Activated CD4-positive, alpha-beta memory T cell treated with anti-CD3 and anti-CD28 coated beads, Interleukin-2, amount 10 ng/mL, durations not matched to agents 7 days and 5 days (primary cell): ENCODE measurements at regions not wholly inside any gene's neighbourhood (a gene's known extent, or its start where the extent isn't known, plus 50 kb on each side); places are given as distances from the start of the nearest gene placed in this dataset.

Experiments
- CTCF ChIA-PET: fragments of 350-600 bp; sonication (Branson Sonifier 250); formaldehyde crosslinking; loops from one replicate; lab custom pipeline; 2021; ENCODE audit warnings: antibody characterized with exemption, inconsistent platforms; lab: Charles Lee
- POLR2A ChIA-PET: fragments of 350-600 bp; sonication (Branson Sonifier 250); formaldehyde crosslinking; loops from one replicate; lab custom pipeline; 2021; ENCODE audit warnings: antibody characterized with exemption; lab: Charles Lee
- DNase-seq: peaks from one replicate; pipeline ENCODE4 v3.0.0-alpha.2; 2020
- H3K27ac Mint-ChIP-seq: one replicate; pipeline ENCODE4 v1.8.0; 2021; ENCODE audit warnings: mild to moderate bottlenecking, mixed read lengths
- H3K27me3 Mint-ChIP-seq: one replicate; pipeline ENCODE4 v1.8.0; 2021; ENCODE audit warnings: mixed read lengths
- H3K36me3 Mint-ChIP-seq: one replicate; pipeline ENCODE4 v1.8.0; 2021; ENCODE audit warnings: low read depth, mixed read lengths
- H3K4me1 Mint-ChIP-seq: one replicate; pipeline ENCODE4 v1.8.0; 2021; ENCODE audit warnings: mixed read lengths
- H3K4me3 Mint-ChIP-seq: one replicate; pipeline ENCODE4 v1.8.0; 2021; ENCODE audit warnings: mild to moderate bottlenecking, mixed read lengths
- H3K9me3 Mint-ChIP-seq: one replicate; pipeline ENCODE4 v1.8.0; 2021; ENCODE audit warnings: mixed read lengths

DNA sequence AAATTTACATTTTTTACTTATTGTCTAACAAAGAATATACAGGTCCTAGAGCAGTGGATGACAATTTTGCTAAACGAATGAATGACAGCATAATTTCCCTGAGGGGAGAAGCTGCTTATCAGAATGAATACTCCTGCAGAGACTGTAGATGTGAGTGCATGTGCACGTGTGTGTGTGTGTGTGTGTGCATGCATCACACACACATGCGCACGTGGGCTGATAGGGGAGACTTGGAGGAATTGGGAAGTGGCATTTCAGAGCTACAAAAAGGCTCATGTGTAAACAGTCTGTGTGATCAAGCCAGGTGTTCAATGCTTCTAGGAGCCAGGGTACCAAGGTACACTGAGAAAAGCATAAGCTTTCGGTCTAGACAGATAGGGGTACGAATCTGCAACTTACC lies 93.5 kb upstream of the SASH1 start:
- CTCF ChIA-PET, result no interaction called here
- peaks cover 16% of the 10 kb centered on the region for H3K27me3 Mint-ChIP-seq
- H3K4me3 Mint-ChIP-seq, result no peak overlapping the region
- POLR2A ChIA-PET, result no interaction called here
- H3K9me3 Mint-ChIP-seq, result no peaks in the 10 kb centered on the region
- no peak for DNase-seq
- no peak overlapping the region for H3K27ac Mint-ChIP-seq
- no peaks in the 10 kb centered on the region for H3K4me1 Mint-ChIP-seq
- no peaks in the 10 kb centered on the region for H3K36me3 Mint-ChIP-seq

DNA sequence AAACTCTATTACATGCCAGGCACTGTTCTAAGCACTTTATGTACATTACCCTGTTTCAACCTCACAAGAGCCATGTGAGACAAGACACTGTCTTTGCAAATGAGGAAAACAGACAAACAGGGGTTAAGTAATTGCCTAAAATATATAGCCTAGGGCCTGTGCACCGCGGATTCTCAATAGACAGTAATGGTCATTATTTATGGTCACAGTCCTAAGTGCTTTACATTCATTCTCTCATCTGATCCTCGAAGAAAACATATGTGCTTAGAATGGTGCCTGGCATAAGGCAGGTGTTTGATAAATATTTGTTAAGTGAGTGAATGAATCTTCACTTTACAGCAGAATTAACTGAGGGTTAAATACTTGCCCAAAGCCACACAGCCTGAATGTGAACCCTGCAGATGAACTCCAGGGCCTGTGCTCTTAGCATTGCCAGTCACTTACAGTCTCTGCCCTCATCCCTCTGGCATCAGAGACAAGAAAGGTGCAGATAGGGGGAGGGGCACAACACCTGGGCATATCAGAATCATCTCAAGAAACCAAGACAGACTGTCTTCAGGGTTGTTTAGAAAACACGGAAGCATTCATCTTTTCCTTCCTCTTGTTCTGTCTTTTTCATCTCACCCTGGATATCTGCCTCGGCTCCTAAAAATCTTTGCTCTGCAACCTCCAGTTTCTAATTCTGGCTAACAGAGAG lies 92.8 kb upstream of the SASH1 start:
- no peaks in the 10 kb centered on the region for H3K9me3 Mint-ChIP-seq
- no peak overlapping the region for H3K27ac Mint-ChIP-seq
- H3K36me3 Mint-ChIP-seq, result no peaks in the 10 kb centered on the region
- H3K4me3 Mint-ChIP-seq, result no peak overlapping the region
- CTCF ChIA-PET, result no interaction called here
- H3K27me3 Mint-ChIP-seq, result peaks cover 18% of the 10 kb centered on the region
- no peak for DNase-seq
- POLR2A ChIA-PET, result no interaction called here
- no peaks in the 10 kb centered on the region for H3K4me1 Mint-ChIP-seq

DNA sequence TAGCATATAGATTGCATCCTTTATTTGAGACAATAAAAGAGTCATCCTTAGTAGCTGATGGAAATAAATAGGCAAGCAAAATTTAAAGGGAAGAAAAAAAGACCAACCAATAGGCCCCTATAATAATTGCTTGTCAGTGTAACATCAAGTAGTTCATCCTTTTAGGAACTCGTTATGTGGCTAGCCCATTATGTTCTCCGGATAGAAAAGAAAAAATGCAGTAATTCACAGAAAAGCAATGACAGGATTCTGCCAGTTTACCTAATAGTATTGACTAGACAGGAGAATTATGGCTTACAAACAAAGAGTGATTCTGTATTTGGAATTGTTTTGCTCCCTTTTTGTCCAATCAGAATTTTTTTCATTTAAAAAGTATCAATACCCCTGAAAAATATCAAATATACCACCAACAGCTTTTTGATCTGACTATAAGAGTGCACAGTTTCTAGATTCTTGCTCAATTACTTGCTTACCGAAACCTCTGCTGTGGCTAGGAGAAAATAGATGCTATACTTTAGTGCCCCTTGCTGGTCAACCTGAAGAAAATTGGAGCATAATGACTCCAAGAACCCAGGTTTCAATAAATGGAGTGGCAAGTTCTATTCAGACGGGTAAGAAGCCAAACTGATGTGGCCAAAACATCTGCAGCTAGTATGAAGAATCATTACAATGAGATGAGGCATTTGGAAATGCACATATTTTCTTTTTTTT lies 91.5 kb upstream of the SASH1 start:
- CTCF ChIA-PET, result interaction anchor here (0.7 to 1.2 kb wide), 2 partner anchors 74 to 79 kb away, joined by 3 to 4 read pairs; no protein-coding TSS in a partner anchor
- Mint-ChIP-seq H3K27me3 (peaks cover 9% of the 10 kb centered on the region), H3K27ac (no peak overlapping the region), H3K4me3 (no peak overlapping the region), H3K4me1 (no peaks in the 10 kb centered on the region), H3K9me3 (no peaks in the 10 kb centered on the region), H3K36me3 (no peaks in the 10 kb centered on the region)
- POLR2A ChIA-PET, result no interaction called here
- no peak for DNase-seq

DNA sequence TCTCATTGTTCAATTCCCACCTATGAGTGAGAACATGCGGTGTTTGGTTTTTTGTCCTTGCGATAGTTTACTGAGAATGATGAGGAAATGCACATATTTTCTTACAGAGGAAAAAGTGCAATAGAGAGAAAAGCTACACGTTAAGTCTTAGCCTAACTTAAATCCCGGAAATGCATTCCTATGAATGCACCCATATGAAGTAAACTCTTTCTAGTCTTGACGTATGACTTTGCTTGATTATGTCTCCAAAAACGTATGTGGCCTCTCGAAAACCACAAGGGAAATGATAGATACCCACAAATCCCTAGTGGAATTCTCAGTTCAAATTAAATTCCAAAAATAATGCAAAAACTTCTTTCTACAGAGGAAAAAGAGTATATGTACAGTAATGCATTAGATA lies 90.7 kb upstream of the SASH1 start:
- H3K4me3 Mint-ChIP-seq, result no peak overlapping the region
- CTCF ChIA-PET, result no interaction called here
- no peaks in the 10 kb centered on the region for H3K36me3 Mint-ChIP-seq
- H3K27me3 Mint-ChIP-seq, result peaks cover 5% of the 10 kb centered on the region
- DNase-seq, result no peak
- H3K4me1 Mint-ChIP-seq, result no peaks in the 10 kb centered on the region
- H3K27ac Mint-ChIP-seq, result no peak overlapping the region
- POLR2A ChIA-PET, result no interaction called here
- H3K9me3 Mint-ChIP-seq, result no peaks in the 10 kb centered on the region

DNA sequence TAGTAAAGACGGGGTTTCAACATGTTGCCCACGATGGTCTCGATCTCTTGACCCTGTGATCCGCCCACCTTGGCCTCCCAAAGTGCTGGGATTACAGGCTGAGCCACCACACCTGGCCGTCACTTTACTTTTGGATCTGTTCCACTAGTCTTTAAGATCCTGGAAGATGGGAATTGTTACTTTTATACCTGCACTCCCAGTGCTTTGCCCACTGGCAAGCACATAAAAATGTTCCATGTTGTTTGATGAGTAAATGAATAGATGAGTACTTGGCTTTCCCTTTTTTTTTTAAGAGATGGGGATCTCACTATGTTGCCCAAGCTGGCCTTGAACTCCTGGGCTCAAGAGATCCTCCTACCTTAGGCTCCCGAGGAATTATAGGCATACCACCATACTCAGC lies 84.8 kb upstream of the SASH1 start:
- ChIA-PET POLR2A (no interaction called here), CTCF (no interaction called here)
- DNase-seq, result no peak
- Mint-ChIP-seq H3K4me3 (no peak overlapping the region), H3K27ac (no peak overlapping the region), H3K27me3 (peaks cover 6% of the 10 kb centered on the region), H3K9me3 (no peaks in the 10 kb centered on the region), H3K36me3 (no peaks in the 10 kb centered on the region), H3K4me1 (no peaks in the 10 kb centered on the region)

DNA sequence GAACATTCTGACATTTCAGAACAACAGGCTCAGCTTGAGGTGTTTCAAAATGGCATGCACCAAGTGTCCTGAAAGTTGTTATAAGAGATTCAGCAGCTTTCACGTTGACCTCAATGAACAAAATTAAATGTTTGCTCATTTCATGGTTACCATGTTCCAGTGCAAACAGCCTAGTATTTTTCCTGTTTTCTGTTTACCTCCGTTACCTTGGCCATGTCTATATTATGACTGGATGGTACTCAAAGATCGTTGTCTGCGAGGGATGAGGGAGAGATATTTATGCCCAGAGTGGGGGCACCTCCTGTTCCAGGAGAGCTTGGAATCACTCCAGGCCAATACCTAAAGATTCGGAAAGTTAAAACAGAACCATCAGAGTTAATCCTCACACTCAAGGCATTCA lies 83.8 kb upstream of the SASH1 start:
- POLR2A ChIA-PET, result no interaction called here
- H3K27ac Mint-ChIP-seq, result no peak overlapping the region
- no peaks in the 10 kb centered on the region for H3K9me3 Mint-ChIP-seq
- no peak overlapping the region for H3K4me3 Mint-ChIP-seq
- H3K27me3 Mint-ChIP-seq, result peaks cover 9% of the 10 kb centered on the region
- no peak for DNase-seq
- H3K4me1 Mint-ChIP-seq, result no peaks in the 10 kb centered on the region
- CTCF ChIA-PET, result no interaction called here
- no peaks in the 10 kb centered on the region for H3K36me3 Mint-ChIP-seq

DNA sequence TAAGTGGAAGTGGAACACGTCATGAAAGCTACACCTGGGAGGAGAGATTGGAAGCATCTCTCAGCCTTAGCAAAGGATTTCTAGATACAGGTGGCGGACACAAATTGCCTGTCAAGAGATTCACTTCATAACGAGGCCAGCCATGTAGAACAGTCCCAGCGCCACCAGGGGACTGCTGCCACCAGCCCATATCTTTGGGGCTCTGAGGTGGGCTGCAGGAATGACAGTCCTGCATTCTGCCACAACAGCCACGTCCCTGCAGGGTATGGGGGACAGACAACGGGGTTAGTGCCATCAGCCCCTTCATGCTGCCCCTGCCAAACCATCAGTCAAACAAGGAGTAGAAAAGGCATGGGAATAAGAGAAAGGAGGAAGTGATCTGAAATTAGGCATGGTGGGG lies 81.2 kb upstream of the SASH1 start:
- ChIA-PET CTCF (no interaction called here), POLR2A (no interaction called here)
- peaks cover 10% of the 10 kb centered on the region for H3K27me3 Mint-ChIP-seq
- H3K9me3 Mint-ChIP-seq, result no peaks in the 10 kb centered on the region
- H3K27ac Mint-ChIP-seq, result no peak overlapping the region
- no peak for DNase-seq
- no peaks in the 10 kb centered on the region for H3K4me1 Mint-ChIP-seq
- H3K4me3 Mint-ChIP-seq, result no peak overlapping the region
- no peaks in the 10 kb centered on the region for H3K36me3 Mint-ChIP-seq

DNA sequence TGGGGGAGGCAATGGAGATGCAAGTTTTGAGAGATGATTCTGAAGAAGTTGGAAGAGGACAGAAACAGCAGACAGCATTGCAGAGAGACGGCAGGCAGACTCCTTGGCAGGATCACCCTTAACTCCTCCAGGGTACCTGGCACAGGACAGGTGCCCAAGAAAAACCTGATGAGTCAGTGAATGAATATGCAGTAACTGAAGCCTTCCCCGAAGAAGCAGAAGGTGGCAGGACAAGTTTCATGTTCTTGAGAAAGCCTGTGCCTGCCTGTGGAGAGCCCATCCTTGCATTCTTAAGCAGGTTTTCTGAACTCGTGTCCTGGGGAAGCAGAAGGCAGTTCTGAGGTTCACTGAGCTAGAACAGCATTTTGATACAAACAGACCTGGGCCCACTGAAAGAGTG lies 79.6 kb upstream of the SASH1 start:
- no peak for DNase-seq
- ChIA-PET CTCF (no interaction called here), POLR2A (no interaction called here)
- peaks cover 10% of the 10 kb centered on the region for H3K27me3 Mint-ChIP-seq
- H3K4me1 Mint-ChIP-seq, result no peaks in the 10 kb centered on the region
- no peaks in the 10 kb centered on the region for H3K9me3 Mint-ChIP-seq
- no peaks in the 10 kb centered on the region for H3K36me3 Mint-ChIP-seq
- no peak overlapping the region for H3K27ac Mint-ChIP-seq
- H3K4me3 Mint-ChIP-seq, result no peak overlapping the region

DNA sequence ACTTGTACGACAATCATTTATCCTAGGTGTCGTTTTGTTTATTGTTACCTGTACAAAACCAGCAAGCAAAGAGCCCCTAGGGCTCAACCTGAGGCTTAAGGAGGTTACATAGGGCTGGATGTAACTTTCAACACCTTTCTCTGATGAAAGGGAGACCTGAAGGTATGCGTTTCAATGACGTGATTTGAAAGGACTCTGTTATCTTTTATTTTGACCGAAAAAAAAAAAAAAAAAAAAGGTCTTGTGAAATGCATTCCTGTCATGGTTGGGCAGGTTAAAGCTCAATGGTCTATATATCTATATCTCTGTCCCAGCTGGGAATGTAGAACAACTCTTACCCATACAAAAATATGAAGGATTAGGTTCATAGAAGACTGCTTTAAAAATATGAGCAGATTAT lies 78.7 kb upstream of the SASH1 start:
- H3K4me1 Mint-ChIP-seq, result no peaks in the 10 kb centered on the region
- H3K36me3 Mint-ChIP-seq, result no peaks in the 10 kb centered on the region
- H3K27me3 Mint-ChIP-seq, result peaks cover 10% of the 10 kb centered on the region
- no peak overlapping the region for H3K27ac Mint-ChIP-seq
- ChIA-PET POLR2A (no interaction called here), CTCF (interaction anchor here (0.6 kb wide), 1 partner anchor 1079 kb away, joined by 3 read pairs; no protein-coding TSS in a partner anchor)
- no peak overlapping the region for H3K4me3 Mint-ChIP-seq
- no peak for DNase-seq
- no peaks in the 10 kb centered on the region for H3K9me3 Mint-ChIP-seq

DNA sequence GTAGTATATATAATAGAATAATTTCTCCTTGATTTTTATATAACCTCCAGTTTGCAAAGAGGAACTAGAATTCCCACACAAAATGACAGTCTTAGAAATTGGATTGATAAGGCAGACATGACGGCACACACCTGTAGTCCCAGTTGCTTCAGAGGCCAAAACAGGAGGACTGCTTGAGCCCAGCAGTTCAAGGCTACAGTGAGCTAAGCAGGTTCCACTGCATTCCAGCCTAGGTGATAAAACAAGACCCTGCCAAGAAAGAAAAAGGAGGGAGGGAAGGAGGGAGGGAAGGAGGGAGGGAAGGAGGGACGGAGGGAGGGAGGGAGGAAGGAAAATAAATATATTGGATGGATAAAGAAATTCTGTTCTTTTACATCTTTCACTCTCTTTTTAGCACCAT lies 77.6 kb upstream of the SASH1 start:
- ChIA-PET CTCF (no interaction called here), POLR2A (interaction anchor here (0.5 kb wide), 1 partner anchor 97 kb away, joined by 3 read pairs; no protein-coding TSS in a partner anchor)
- H3K27ac Mint-ChIP-seq, result no peak overlapping the region
- H3K36me3 Mint-ChIP-seq, result no peaks in the 10 kb centered on the region
- no peaks in the 10 kb centered on the region for H3K9me3 Mint-ChIP-seq
- peaks cover 7% of the 10 kb centered on the region for H3K27me3 Mint-ChIP-seq
- H3K4me3 Mint-ChIP-seq, result no peak overlapping the region
- no peaks in the 10 kb centered on the region for H3K4me1 Mint-ChIP-seq
- no peak for DNase-seq

DNA sequence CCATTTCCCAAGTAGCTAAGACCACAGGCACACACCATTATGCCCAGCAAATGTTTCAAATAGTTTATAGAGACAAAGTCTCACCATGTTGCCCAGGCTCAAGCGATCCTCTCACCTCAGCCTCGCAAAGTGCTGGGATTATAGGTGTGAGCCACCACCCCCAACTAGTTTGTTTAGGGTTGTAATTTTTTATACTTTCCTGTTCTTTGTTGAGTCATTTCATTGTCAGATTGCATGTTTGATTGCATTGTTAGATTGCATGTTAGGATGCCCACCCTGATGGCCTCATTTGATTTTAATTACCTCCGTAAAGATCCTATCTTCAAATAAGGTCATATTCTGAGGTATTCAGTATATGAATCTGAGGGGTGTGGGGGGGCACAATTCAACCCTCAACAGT lies 73.3 kb upstream of the SASH1 start:
- no peaks in the 10 kb centered on the region for H3K36me3 Mint-ChIP-seq
- POLR2A ChIA-PET, result no interaction called here

DNA sequence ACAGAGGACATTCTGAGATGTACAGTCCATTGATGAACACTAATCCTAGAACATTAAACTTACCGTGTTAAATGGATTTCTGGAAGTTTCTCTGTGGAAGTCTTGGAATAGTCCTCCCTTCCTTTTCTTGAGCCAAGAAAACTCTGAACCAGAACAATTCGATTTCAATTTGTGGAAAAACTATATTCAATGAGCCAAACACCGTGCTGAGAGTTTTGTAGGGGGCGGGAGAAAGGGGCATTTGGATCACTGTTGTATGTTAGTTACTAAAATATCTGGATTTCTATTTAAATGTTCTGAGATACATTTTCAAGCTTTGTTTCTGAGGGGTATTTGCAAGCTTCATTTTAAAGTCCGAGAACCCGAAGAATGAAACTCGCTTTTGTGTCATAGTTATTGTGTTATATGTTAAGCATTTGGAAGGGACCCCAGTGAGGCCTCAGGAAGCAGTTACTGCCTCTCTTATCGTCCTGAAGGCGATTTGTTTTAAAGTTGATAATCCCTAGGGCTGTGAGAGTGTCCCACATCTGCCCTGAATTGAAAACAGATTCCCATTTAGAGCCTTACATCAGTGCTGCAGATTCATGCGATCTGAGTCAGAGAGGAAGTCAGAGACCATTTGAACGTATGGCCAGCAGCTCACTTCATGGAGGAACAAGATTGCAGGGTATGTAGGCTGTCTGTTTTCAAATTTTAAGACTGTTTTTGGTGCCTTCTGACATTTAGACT lies 70.8 kb upstream of the SASH1 start:
- Mint-ChIP-seq H3K4me1 (no peaks in the 10 kb centered on the region), H3K27ac (no peak overlapping the region), H3K9me3 (no peaks in the 10 kb centered on the region), H3K4me3 (no peak overlapping the region), H3K36me3 (no peaks in the 10 kb centered on the region), H3K27me3 (peaks cover 11% of the 10 kb centered on the region)
- ChIA-PET CTCF (no interaction called here), POLR2A (no interaction called here)
- no peak for DNase-seq

More for the DNA sequence above, 73.3 kb upstream of the SASH1 start:
- H3K4me1 Mint-ChIP-seq, result no peaks in the 10 kb centered on the region
- no peak overlapping the region for H3K4me3 Mint-ChIP-seq
- no peaks in the 10 kb centered on the region for H3K9me3 Mint-ChIP-seq
- CTCF ChIA-PET, result interaction anchor here (1.7 kb wide), 1 partner anchor 9 kb away, joined by 3 read pairs; no protein-coding TSS in a partner anchor
- no peak overlapping the region for H3K27ac Mint-ChIP-seq
- H3K27me3 Mint-ChIP-seq, result peaks cover 7% of the 10 kb centered on the region
- no peak for DNase-seq

DNA sequence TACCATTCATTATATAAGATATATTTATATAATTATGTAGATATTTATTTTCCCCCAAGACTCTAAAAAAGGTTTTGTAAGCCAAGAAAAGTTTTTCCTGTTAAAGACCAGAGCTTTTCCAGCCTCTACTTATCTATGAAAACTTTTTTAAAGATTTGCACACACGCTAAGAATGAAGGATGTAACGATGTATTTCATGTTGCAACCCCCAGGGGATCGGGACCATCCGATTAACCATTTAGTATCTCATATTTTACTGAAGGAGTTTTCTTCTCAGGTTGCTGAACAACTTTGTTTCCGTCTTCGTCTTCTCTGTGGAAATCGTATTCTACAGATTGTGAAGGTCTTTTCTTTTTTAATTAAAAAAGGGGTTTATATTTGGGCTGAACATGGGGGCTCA lies 70.0 kb upstream of the SASH1 start:
- CTCF ChIA-PET, result no interaction called here
- POLR2A ChIA-PET, result no interaction called here

More for the DNA sequence above, 70.0 kb upstream of the SASH1 start:
- H3K9me3 Mint-ChIP-seq, result no peaks in the 10 kb centered on the region
- no peak overlapping the region for H3K27ac Mint-ChIP-seq
- H3K36me3 Mint-ChIP-seq, result no peaks in the 10 kb centered on the region
- no peak for DNase-seq
- no peaks in the 10 kb centered on the region for H3K4me1 Mint-ChIP-seq
- H3K4me3 Mint-ChIP-seq, result no peak overlapping the region
- H3K27me3 Mint-ChIP-seq, result peaks cover 11% of the 10 kb centered on the region
